GM23338 (cell line): ENCODE measurements at regions not wholly inside any gene's neighbourhood (a gene's known extent, or its start where the extent isn't known, plus 50 kb on each side); places are given as distances from the start of the nearest gene placed in this dataset.

ENCODE experiments used
- CREB1 ChIP-seq: fragments of 250-450 bp; sonication (Bioruptor Pico); IDR thresholded peaks from 2 replicates; pipeline ENCODE4 v1.5.0; 2020; ENCODE audit warnings: low read depth, mild to moderate bottlenecking, moderate library complexity
- CTCF ChIP-seq, 2 experiments: fragments of 200-600 bp in 1 of 2; sonication (generic) in 1 of 2; conservative IDR thresholded peaks; 2 replicates each; pipeline versions ENCODE4 v1.5.1 to v1.6.1; 2016 to 2017; ENCODE audit warnings: antibody characterized with exemption in 2 of 2, low read depth in 2 of 2, mild to moderate bottlenecking in 2 of 2, moderate library complexity in 1 of 2
- EZH2 ChIP-seq: fragments of 200-600 bp; sonication (generic); IDR thresholded peaks from one replicate; pipeline ENCODE4 v1.8.0; 2017; ENCODE audit warnings: antibody characterized with exemption, mild to moderate bottlenecking, low read depth; ENCODE audit not compliant: unreplicated experiment
- EZH2phosphoT487 ChIP-seq: fragments of 200-600 bp; sonication (generic); IDR thresholded peaks from one replicate; pipeline ENCODE4 v1.8.1; 2018; ENCODE audit warnings: antibody characterized with exemption; ENCODE audit not compliant: unreplicated experiment
- JUNB ChIP-seq: IDR thresholded peaks from one replicate; pipeline ENCODE4 v1.6.1; 2016; ENCODE audit warnings: antibody characterized with exemption; ENCODE audit not compliant: unreplicated experiment
- POLR2AphosphoS5 ChIP-seq: IDR thresholded peaks from 2 replicates; pipeline ENCODE4 v1.6.1; 2016; ENCODE audit warnings: antibody characterized with exemption, low read depth
- REST ChIP-seq: IDR thresholded peaks from one replicate; pipeline ENCODE4 v1.6.1; 2018; ENCODE audit warnings: antibody characterized with exemption; ENCODE audit not compliant: unreplicated experiment
- STAT1 ChIP-seq: IDR thresholded peaks from one replicate; pipeline ENCODE4 v1.6.1; 2016; ENCODE audit warnings: antibody characterized with exemption; ENCODE audit not compliant: unreplicated experiment
- ZNF114 ChIP-seq: fragments of 250-450 bp; sonication (Bioruptor Pico); IDR thresholded peaks from 2 replicates; pipeline ENCODE4 v1.5.0; 2020; ENCODE audit warnings: mild to moderate bottlenecking, moderate library complexity
- ZNF331 ChIP-seq: fragments of 250-450 bp; sonication (Bioruptor Pico); IDR thresholded peaks from 2 replicates; pipeline ENCODE4 v1.5.0; 2020; ENCODE audit warnings: low read depth, mild to moderate bottlenecking, moderate library complexity
- TF ChIP-seq, protein P1 (sequence below): IDR thresholded peaks from 2 replicates; pipeline ENCODE4 v1.6.1; 2016; ENCODE audit warnings: antibody characterized with exemption

DNA sequence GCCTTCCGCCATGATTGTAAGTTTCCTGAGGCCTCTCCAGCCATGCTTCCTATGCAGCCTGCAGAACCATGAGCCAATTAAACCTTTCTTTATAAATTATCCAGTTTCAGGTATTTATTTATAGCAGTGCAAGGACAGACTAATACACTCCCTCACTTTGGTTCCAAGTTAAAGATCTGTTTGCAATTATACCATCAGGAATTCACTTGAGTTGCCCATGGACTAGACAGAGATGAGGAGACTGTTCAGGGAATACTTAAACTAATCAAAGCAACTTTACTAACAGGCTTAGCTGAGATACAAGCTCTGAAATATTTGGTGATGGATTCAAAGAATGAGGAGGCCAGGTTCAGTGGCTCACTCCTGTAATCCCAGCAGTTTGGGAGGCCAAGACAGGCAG, 190.0 kb downstream of the MTCL1 start:
- TF ChIP-seq EZH2phosphoT487 (no peak), REST (no peak), CTCF (conservative IDR thresholded peaks at IDR 0.05; ENCODE audit: low read depth in 2 of 2) (no peak), POLR2AphosphoS5 (no peak), EZH2 (no peak), CREB1 (CRISPR knock-in tag) (no peak), JUNB (no peak), ZNF114 (CRISPR knock-in tag) (no peak), ZNF331 (CRISPR knock-in tag) (no peak), STAT1 (no peak)
- TF ChIP-seq, protein P1, sequence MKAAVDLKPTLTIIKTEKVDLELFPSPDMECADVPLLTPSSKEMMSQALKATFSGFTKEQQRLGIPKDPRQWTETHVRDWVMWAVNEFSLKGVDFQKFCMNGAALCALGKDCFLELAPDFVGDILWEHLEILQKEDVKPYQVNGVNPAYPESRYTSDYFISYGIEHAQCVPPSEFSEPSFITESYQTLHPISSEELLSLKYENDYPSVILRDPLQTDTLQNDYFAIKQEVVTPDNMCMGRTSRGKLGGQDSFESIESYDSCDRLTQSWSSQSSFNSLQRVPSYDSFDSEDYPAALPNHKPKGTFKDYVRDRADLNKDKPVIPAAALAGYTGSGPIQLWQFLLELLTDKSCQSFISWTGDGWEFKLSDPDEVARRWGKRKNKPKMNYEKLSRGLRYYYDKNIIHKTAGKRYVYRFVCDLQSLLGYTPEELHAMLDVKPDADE = no peak
